Common myeloid progenitor, CD34-positive (primary cell): ENCODE measurements at regions not wholly inside any gene's neighbourhood (a gene's known extent, or its start where the extent isn't known, plus 50 kb on each side); places are given as distances from the start of the nearest gene placed in this dataset.
A peak's percentile ranks its signal among the peaks of the same experiment; 100 is the strongest.

Source experiments
- CTCF ChIA-PET: fragments of 350-600 bp; sonication (Branson Sonifier 250); formaldehyde crosslinking; loops from one replicate; lab custom pipeline; 2021; ENCODE audit warnings: antibody characterized with exemption; lab: Charles Lee
- POLR2A ChIA-PET: fragments of 350-600 bp; sonication (Branson Sonifier 250); formaldehyde crosslinking; loops from one replicate; lab custom pipeline; 2021; ENCODE audit warnings: antibody characterized with exemption; lab: Charles Lee
- DNase-seq, 3 donors: peaks; one replicate each; pipeline versions ENCODE4 v3.0.0 to v3.0.0-alpha.2; 2013
- H3K27ac ChIP-seq, 2 experiments: 1 replicate in 1 of 2; 2 replicates in 1 of 2; pipeline ENCODE4 v1.7.0; 2013; ENCODE audit warnings: inconsistent platforms in 2 of 2, low read length in 2 of 2, mild to moderate bottlenecking in 2 of 2, low read depth in 1 of 2, moderate library complexity in 1 of 2; ENCODE audit not compliant: severe bottlenecking in 2 of 2, insufficient read depth in 1 of 2, poor library complexity in 1 of 2
- H3K27me3 ChIP-seq, 5 experiments: replicated peaks in 2 of 5; 1 replicate in 3 of 5; 2 replicates in 2 of 5; pipeline versions ENCODE4 v1.6.1 to v1.7.0; 2013; ENCODE audit warnings: low read length in 4 of 5, mild to moderate bottlenecking in 2 of 5, moderate library complexity in 2 of 5, inconsistent platforms in 1 of 5; ENCODE audit not compliant: insufficient read depth in 5 of 5, control insufficient read depth in 4 of 5
- H3K36me3 ChIP-seq, 4 experiments: 1 replicate in 2 of 4; 2 replicates in 2 of 4; pipeline versions ENCODE4 v1.6.1 to v1.7.0; 2013; ENCODE audit warnings: low read length in 3 of 4, control low read depth in 1 of 4, mild to moderate bottlenecking in 1 of 4; ENCODE audit not compliant: control insufficient read depth in 4 of 4, insufficient read depth in 4 of 4
- H3K4me1 ChIP-seq, 4 experiments: 1 replicate in 3 of 4; 2 replicates in 1 of 4; pipeline versions ENCODE4 v1.6.1 to v1.7.1; 2013; ENCODE audit warnings: low read length in 3 of 4, mild to moderate bottlenecking in 3 of 4, control low read depth in 1 of 4, inconsistent platforms in 1 of 4, moderate library complexity in 1 of 4; ENCODE audit not compliant: control insufficient read depth in 4 of 4, insufficient read depth in 4 of 4; ENCODE audit errors: control extremely low read depth in 1 of 4
- H3K4me3 ChIP-seq, 7 experiments: 1 replicate in 4 of 7; 2 replicates in 3 of 7; pipeline versions ENCODE4 v1.5.1 to v1.7.0; 2013; ENCODE audit warnings: mild to moderate bottlenecking in 7 of 7, low read length in 6 of 7, moderate library complexity in 6 of 7, inconsistent platforms in 2 of 7, low read depth in 2 of 7, control low read depth in 1 of 7; ENCODE audit not compliant: insufficient read depth in 4 of 7, control insufficient read depth in 1 of 7; ENCODE audit errors: extremely low read depth in 1 of 7
- H3K9me3 ChIP-seq, 5 experiments: 1 replicate in 4 of 5; 2 replicates in 1 of 5; pipeline versions ENCODE4 v1.6.1 to v1.7.1; 2013; ENCODE audit warnings: low read length in 4 of 5, mild to moderate bottlenecking in 2 of 5, inconsistent platforms in 1 of 5, low read depth in 1 of 5, moderate library complexity in 1 of 5; ENCODE audit not compliant: control insufficient read depth in 4 of 5, insufficient read depth in 2 of 5; ENCODE audit errors: control extremely low read depth in 1 of 5
- WGBS: methylation state at CpG from one replicate; pipeline ENCODE4 v1.1.5; 2013; ENCODE audit not compliant: insufficient coverage; 5-methylcytosine and 5-hydroxymethylcytosine counted together

GRCh38 chr4:138835832-138836533, 179.6 kb upstream of the NOCT start:
- Histone ChIP-seq H3K4me3 (no peak overlapping the region), H3K36me3 (no peaks in the 10 kb centered on the region), H3K27me3 (no peaks in the 10 kb centered on the region), H3K4me1 (peaks cover 0 to 3% (median 0%) of the 10 kb centered on the region in 4 experiments), H3K9me3 (no peaks in the 10 kb centered on the region), H3K27ac (no peak overlapping the region)
- ChIA-PET POLR2A (no interaction called here), CTCF (no interaction called here)
- WGBS: 100% methylated on average over 8 of the region's 9 CpGs
- peak; percentile 7 to 38 (median 26) for DNase-seq

- peak in 2 of 3 donors; percentile 15 to 17 for DNase-seq
- peaks cover 0 to 3% (median 0%) of the 10 kb centered on the region in 4 experiments for H3K4me1 ChIP-seq
- ChIA-PET POLR2A (no interaction called here), CTCF (no interaction called here)
- no peaks in the 10 kb centered on the region for H3K36me3 ChIP-seq
- 29% methylated on average over 2 of the region's 3 CpGs for WGBS
- H3K4me3 ChIP-seq: peak overlapping the region in 2 of 7 experiments; percentile 19 to 24
- H3K9me3 ChIP-seq: no peaks in the 10 kb centered on the region
- H3K27ac ChIP-seq: no peak overlapping the region
- peaks cover 0 to 2% (median 0%) of the 10 kb centered on the region in 5 experiments for H3K27me3 ChIP-seq
These were observed 181.6 kb upstream of the NOCT start for GRCh38 chr4:138833974-138834373.

- Histone ChIP-seq H3K9me3 (no peaks in the 10 kb centered on the region), H3K36me3 (no peaks in the 10 kb centered on the region), H3K4me1 (peaks cover 0 to 3% (median 0%) of the 10 kb centered on the region in 4 experiments), H3K27ac (no peak overlapping the region), H3K27me3 (peaks cover 0 to 3% (median 0%) of the 10 kb centered on the region in 5 experiments), H3K4me3 (no peak overlapping the region)
- POLR2A ChIA-PET: no interaction called here
- no CpG with 5 or more reads among the region's 1 CpG for WGBS
- no peak for DNase-seq
- CTCF ChIA-PET: no interaction called here
These were observed 183.0 kb upstream of the NOCT start for GRCh38 chr4:138832563-138832962.

GRCh38 chr4:138831948-138832347, 183.6 kb upstream of the NOCT start:
- CTCF ChIA-PET: no interaction called here

GRCh38 chr4:138828926-138829325, 186.7 kb upstream of the NOCT start:
- Histone ChIP-seq H3K27ac (no peak overlapping the region), H3K27me3 (peaks cover 0 to 3% (median 0%) of the 10 kb centered on the region in 5 experiments), H3K36me3 (no peaks in the 10 kb centered on the region), H3K4me3 (no peak overlapping the region), H3K9me3 (no peaks in the 10 kb centered on the region), H3K4me1 (peaks cover 0 to 2% (median 0%) of the 10 kb centered on the region in 4 experiments)
- WGBS: 100% methylated on average over 1 of the region's 1 CpG
- ChIA-PET POLR2A (no interaction called here), CTCF (no interaction called here)
- no peak for DNase-seq

More at GRCh38 chr4:138831948-138832347, 183.6 kb upstream of the NOCT start:
- Histone ChIP-seq H3K27me3 (peaks cover 0 to 3% (median 0%) of the 10 kb centered on the region in 5 experiments), H3K9me3 (no peaks in the 10 kb centered on the region), H3K27ac (no peak overlapping the region), H3K36me3 (no peaks in the 10 kb centered on the region), H3K4me3 (no peak overlapping the region), H3K4me1 (peaks cover 0 to 3% (median 0%) of the 10 kb centered on the region in 4 experiments)
- no peak for DNase-seq
- POLR2A ChIA-PET: no interaction called here
- WGBS: 100% methylated on average over 2 of the region's 2 CpGs

- no peak for DNase-seq
- H3K27me3 ChIP-seq: peaks cover 0 to 6% (median 0%) of the 10 kb centered on the region in 5 experiments
- H3K4me3 ChIP-seq: no peak overlapping the region
- POLR2A ChIA-PET: no interaction called here
- no peaks in the 10 kb centered on the region for H3K4me1 ChIP-seq
- no peaks in the 10 kb centered on the region for H3K36me3 ChIP-seq
- WGBS: 100% methylated on average over 1 of the region's 2 CpGs
- CTCF ChIA-PET: no interaction called here
- no peak overlapping the region for H3K27ac ChIP-seq
- H3K9me3 ChIP-seq: no peaks in the 10 kb centered on the region
These were observed 188.8 kb upstream of the NOCT start for GRCh38 chr4:138826754-138827153.

- no peaks in the 10 kb centered on the region for H3K36me3 ChIP-seq
- no peaks in the 10 kb centered on the region for H3K4me1 ChIP-seq
- H3K4me3 ChIP-seq: no peak overlapping the region
- no peak for DNase-seq
- POLR2A ChIA-PET: no interaction called here
- no peaks in the 10 kb centered on the region for H3K9me3 ChIP-seq
- peaks cover 0 to 8% (median 0%) of the 10 kb centered on the region in 5 experiments for H3K27me3 ChIP-seq
- CTCF ChIA-PET: no interaction called here
- H3K27ac ChIP-seq: no peak overlapping the region
These were observed 189.3 kb upstream of the NOCT start for GRCh38 chr4:138826322-138826721.
